Right cardiac atrium (tissue), 5 donors: ENCODE measurements at regions not wholly inside any gene's neighbourhood (a gene's known extent, or its start where the extent isn't known, plus 50 kb on each side); places are given as distances from the start of the nearest gene placed in this dataset.

Experiments
- ATAC-seq, 2 donors: fragments of 200-7000 bp; cut with Tn5 transposase; one replicate each; pipeline versions ENCODE4 v1.8.0 to v1.9.1; 2020; ENCODE audit warnings: moderate library complexity in 2 of 2, mild to moderate bottlenecking in 1 of 2
- DNase-seq, 3 donors: peaks; one replicate each; pipeline ENCODE4 v3.0.0-alpha.2; 2020
- H3K27ac ChIP-seq: one replicate; pipeline ENCODE4 v1.5.1; 2013; ENCODE audit warnings: mild to moderate bottlenecking, low read length, control low read depth, moderate library complexity
- H3K27me3 ChIP-seq: one replicate; pipeline ENCODE4 v1.6.1; 2013; ENCODE audit not compliant: control insufficient read depth, insufficient read depth
- H3K4me1 ChIP-seq: one replicate; pipeline ENCODE4 v1.6.1; 2013; ENCODE audit warnings: low read length; ENCODE audit not compliant: control insufficient read depth, insufficient read depth
- H3K4me3 ChIP-seq: one replicate; pipeline ENCODE4 v1.5.1; 2013; ENCODE audit warnings: low read length, control low read depth
- H3K9me3 ChIP-seq: one replicate; pipeline ENCODE4 v1.6.1; 2013; ENCODE audit warnings: low read length; ENCODE audit not compliant: control insufficient read depth
- WGBS: extraction: QIAGEN DNeasy Blood & Tissue Kit; methylation state at CpG from one replicate; pipeline ENCODE4 v1.1.7; 2013; 5-methylcytosine and 5-hydroxymethylcytosine counted together
- intact Hi-C, 4 donors: fragments of 100-400 bp; cut with DNase I; formaldehyde crosslinking; loops; one replicate each; pipeline versions ENCODE4 v1.11.0 to v1.14.0; 2022 to 2023
- donor health status: healthy with polysubstance abuse.
- donor health status: DM: no; HTN: yes; CAD: no.
- donor health status: DM: no; HTN: no; CAD: no.
- donor health status: DM: no; HTN: yes; CAD: no; lungs with severe emphysema.
- donor health status: DM: yes; HTN: yes; CAD: no.

DNA sequence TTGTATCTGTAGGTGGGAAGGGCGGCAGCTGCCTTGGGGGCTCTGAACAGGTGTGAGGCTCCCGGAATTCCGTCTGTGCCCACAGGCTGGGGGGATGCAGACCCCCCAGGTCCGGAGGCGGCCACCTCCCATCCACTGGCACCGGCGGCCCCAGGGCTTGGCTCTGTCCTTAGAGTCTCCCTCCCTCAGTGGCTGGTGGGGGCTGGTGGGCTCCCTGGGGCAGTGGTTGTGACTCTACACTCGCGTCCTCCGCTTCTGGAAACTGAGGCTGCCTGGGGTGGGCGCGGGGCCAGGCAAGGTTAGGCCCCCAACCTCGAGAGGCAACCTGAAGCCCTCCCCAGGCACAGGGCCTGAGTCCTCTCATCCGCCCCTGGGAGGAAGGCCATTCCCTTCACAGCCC, 1305.4 kb downstream of the BRD1 start:
- Histone ChIP-seq H3K27ac (no peak overlapping the region), H3K4me3 (no peak overlapping the region), H3K4me1 (no peaks in the 10 kb centered on the region), H3K9me3 (no peaks in the 10 kb centered on the region), H3K27me3 (no peaks in the 10 kb centered on the region)
- DNase-seq: no peak
- ATAC-seq: no peak
- WGBS: 92% methylated on average over 14 of the region's 14 CpGs
- intact Hi-C loops: no loop called here

DNA sequence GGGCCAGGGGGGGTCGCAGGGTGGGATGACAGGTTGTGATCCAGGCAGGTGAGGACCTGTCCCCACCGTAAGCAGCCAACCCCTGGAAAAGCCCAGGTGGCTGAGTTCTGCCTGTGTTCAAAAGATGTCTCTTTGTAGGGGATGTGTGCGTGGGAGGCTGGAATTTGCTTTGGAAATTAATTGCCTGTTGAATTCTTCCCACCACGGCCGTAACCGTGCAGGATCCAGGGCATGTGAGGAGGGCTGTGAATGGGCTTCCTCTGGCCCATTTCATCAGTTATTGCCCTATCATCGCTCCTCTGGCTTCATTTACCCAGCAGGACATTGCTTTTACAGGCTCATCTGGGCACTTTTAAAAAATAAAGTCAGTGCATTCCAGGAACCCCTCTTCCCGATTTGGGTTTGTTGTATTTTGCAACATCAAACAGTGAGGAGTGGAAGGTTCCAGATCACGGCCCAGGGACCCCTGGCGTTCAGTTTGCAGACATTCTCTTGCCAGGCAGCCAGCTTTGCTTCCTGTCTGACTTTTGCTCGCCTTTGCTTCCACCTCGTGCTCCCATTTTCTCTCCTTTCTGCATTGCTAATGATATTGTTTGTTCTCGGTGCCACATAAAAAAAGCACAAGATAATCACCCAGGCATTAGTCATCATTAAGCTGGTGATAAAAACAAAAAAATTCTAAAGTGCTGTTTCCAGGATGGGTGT, 1306.6 kb downstream of the BRD1 start:
- intact Hi-C loops: no loop called here
- Histone ChIP-seq H3K4me1 (no peaks in the 10 kb centered on the region), H3K9me3 (no peaks in the 10 kb centered on the region), H3K27me3 (no peaks in the 10 kb centered on the region), H3K27ac (no peak overlapping the region), H3K4me3 (no peak overlapping the region)
- WGBS: 52% methylated on average over 13 of the region's 13 CpGs
- ATAC-seq: no peak
- DNase-seq: no peak

DNA sequence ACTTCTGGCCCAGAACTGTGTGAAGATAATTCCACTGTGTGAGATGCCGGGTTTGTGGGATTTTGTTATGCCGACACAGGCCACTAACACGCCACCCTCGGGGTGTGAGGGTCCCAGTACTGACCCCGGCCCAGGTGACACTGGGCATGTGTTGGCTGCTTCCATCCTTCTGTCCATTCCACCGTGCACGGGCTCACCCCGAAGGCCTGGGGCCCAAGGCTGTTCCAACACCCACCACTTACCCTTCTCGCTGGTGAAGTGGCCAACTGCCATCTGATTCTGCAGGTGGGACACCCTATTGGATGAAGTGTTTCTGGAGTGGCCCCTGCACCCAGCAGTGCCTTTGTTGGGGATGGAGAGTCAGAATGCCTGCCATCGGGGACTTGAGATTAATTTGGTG, 1307.5 kb downstream of the BRD1 start:
- 88% methylated on average over 10 of the region's 10 CpGs for WGBS
- ATAC-seq (no peak), DNase-seq (no peak)
- Histone ChIP-seq H3K4me3 (no peak overlapping the region), H3K9me3 (no peaks in the 10 kb centered on the region), H3K27me3 (no peaks in the 10 kb centered on the region), H3K27ac (no peak overlapping the region), H3K4me1 (no peaks in the 10 kb centered on the region)
- intact Hi-C loops: no loop called here

DNA sequence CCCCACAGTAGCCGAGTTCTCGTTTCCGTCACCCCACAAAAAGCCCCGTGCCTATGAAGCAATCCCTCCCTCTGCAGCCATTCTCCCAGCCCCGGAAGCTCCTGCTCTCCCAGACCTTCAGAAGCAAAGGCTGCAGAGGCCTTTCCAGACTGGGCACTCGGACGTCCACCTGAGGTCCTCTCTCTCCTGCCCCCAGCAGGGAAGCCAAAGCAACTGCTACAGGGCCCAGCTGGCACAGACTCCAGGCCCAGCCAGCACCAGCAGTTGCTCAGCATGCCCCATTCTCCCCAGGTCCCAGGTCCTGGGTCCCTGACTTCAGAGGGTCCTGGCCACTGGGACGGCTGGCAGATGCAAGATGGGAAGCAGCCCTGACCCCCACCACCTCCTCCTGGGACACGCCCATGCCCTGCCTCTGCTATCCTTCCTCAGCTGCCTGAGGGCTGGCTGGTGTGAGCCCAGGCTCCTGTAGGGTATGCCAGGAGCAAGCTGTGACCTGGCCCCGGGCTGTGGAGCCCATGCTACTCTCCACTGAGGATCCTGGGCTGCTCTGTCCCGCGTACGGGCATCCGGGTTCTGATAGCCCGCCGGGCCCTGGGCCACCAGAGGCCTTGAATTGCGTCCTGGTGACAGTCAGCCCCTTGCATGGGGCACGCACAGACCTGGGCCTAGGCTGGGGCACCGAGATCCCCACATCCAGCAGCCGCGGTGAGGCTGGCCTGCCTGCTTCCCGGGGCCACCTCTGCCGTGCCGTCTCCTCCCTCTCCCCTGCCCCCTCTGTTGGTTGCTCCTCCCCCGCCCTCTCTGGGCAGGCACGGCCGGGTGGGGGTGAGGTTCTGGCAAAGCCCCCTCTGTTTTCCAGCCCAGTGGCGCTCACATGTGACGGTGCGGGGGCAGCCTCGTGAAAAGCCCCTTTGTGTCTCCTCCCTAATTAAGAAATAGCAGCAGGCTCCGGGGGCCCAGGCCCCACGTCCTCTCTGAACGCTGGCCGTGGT, 1310.3 kb downstream of the BRD1 start:
- Histone ChIP-seq H3K4me3 (no peak overlapping the region), H3K27me3 (no peaks in the 10 kb centered on the region), H3K4me1 (no peaks in the 10 kb centered on the region), H3K9me3 (no peaks in the 10 kb centered on the region), H3K27ac (no peak overlapping the region)
- intact Hi-C loops: no loop called here
- peak in 1 of 3 donors; percentile 52 for DNase-seq
- peak in 1 of 2 donors; percentile 22 for ATAC-seq
- WGBS: 69% methylated on average over 35 of the region's 35 CpGs

DNA sequence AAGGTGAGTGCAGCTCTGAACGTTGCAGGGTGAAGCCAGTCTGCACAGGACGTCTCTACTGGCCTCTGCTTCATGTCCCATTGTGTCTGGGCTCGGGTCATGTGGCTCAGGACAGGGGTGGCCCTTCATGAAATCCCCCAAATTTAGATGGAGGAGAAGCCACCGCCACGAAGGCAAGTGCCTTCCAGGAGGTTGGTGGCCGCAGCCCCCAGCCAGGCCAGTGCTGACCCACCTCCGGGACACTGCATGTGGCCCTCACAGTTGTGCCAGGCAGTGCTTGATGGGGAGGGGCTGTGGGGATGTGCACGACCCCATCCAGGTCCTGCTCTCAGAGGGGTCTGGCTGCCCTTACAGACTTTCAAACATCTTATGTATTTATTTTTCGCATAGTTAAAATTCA, 1311.1 kb downstream of the BRD1 start:
- Histone ChIP-seq H3K27me3 (no peaks in the 10 kb centered on the region), H3K4me1 (no peaks in the 10 kb centered on the region), H3K9me3 (no peaks in the 10 kb centered on the region), H3K27ac (no peak overlapping the region), H3K4me3 (no peak overlapping the region)
- peak in 1 of 3 donors; percentile 26 for DNase-seq
- WGBS: 83% methylated on average over 9 of the region's 9 CpGs
- intact Hi-C loops: no loop called here
- no peak for ATAC-seq

DNA sequence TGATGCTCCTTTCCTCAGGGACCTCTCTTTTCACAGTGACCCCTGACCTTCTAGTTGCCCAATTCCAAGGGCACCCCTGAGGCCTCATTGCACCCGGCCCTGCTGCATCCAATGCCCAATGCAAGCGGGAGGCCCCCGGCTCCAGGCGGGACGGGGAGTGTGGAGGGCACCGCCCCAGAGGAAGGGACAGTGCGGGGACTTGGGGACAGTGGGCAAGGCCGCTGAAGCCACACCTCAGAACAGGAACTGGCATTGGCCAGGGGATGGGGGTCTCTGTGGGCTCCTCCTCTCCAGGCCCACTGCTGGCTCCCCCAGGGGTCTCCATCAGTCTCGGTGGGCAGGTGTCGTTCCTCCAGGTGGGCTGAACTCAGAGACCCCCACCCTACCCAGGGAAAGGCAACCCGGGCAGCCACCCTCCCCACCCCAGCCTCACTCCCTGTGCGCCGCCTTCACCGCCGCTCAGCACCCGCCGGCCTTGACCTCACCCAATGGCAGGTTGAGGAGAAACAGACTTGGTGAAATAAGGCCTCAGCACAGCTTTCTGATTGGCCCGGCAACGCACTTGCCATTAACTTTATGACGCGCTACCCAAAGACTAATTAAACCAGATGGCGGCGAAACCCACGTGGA, 1312.0 kb downstream of the BRD1 start:
- H3K27me3 ChIP-seq: no peaks in the 10 kb centered on the region
- H3K4me3 ChIP-seq: no peak overlapping the region
- DNase-seq: peak in 1 of 3 donors; percentile 27
- intact Hi-C loops: no loop called here
- 86% methylated on average over 24 of the region's 24 CpGs for WGBS
- H3K4me1 ChIP-seq: no peaks in the 10 kb centered on the region
- no peaks in the 10 kb centered on the region for H3K9me3 ChIP-seq
- no peak overlapping the region for H3K27ac ChIP-seq
- no peak for ATAC-seq

DNA sequence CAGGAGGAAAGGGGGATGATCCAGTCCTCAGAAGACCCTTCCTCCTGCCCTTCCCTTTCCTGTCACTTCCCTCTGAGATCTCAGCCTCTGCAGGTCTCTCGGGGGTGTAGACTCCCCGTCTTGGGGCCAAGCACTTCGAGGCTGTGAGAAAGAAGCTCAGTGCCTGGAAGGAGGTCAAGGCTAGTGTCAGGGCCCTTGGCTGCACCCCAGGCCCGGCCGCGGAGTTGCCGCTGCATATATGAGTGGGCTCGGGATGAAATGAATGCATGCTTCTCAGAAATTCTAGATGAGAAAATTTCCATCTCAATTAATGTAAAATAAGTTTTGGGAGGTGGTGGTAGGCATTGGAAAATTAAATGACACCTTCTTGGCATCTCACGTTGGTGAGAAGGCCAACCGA, 1313.7 kb downstream of the BRD1 start:
- DNase-seq (peak in 1 of 3 donors; percentile 32), ATAC-seq (no peak)
- no peaks in the 10 kb centered on the region for H3K9me3 ChIP-seq
- H3K4me3 ChIP-seq: no peak overlapping the region
- 72% methylated on average over 10 of the region's 10 CpGs for WGBS
- no peaks in the 10 kb centered on the region for H3K27me3 ChIP-seq
- H3K27ac ChIP-seq: no peak overlapping the region
- intact Hi-C loops: no loop called here
- no peaks in the 10 kb centered on the region for H3K4me1 ChIP-seq

DNA sequence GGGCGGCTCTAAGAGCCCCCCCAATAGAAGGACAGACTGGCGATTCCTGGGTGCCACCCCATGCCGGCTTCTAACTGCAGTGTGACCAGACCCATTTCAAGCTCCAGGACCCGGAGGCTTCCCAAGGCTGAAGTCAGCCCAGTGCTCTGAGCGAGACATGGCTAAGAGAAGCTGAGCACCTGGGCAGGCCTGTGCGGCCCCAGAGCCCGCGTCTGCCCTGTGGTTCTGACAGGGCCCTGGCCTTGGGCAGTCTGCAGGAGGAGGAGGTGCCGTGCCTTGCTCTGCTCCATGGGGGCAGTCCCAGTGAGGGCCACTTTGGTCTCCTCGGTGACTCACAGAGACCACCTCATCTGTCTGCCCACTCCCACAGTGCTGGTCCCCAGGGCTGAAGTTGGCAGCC, 1314.2 kb downstream of the BRD1 start:
- ATAC-seq (no peak), DNase-seq (no peak)
- no peaks in the 10 kb centered on the region for H3K9me3 ChIP-seq
- H3K4me1 ChIP-seq: no peaks in the 10 kb centered on the region
- intact Hi-C loops: no loop called here
- WGBS: 87% methylated on average over 10 of the region's 10 CpGs
- H3K27ac ChIP-seq: no peak overlapping the region
- H3K27me3 ChIP-seq: no peaks in the 10 kb centered on the region
- H3K4me3 ChIP-seq: no peak overlapping the region

DNA sequence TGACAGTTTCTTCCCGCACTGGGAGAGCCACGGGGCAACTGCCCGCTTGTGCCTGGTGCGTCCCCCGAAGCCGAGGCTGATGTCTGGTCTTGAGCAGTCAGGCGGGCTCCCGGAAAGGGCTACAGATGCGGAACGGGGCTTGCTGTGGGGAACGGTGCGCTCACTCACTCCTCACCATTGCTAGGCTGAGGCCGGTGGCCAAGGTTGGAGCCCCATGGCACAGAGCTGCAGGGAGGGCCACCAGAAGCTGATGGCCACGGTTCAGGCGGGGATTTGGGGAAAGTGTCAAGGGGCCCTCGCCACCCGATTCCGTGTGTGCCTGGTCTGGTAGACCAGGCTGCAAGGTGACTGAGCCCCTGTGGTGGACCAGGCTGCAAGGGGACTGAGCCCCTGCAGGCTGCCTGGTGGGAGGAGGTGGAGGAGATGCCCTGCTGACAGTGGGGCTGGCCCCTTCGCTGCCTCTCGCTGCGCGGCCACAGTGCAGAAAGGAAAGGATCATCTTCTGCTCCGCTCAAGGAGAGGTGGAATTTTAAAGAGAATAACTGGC, 1315.8 kb downstream of the BRD1 start:
- H3K9me3 ChIP-seq: no peaks in the 10 kb centered on the region
- WGBS: 89% methylated on average over 23 of the region's 23 CpGs
- no peaks in the 10 kb centered on the region for H3K27me3 ChIP-seq
- ATAC-seq (no peak), DNase-seq (peak in 1 of 3 donors; percentile 42)
- H3K4me3 ChIP-seq: no peak overlapping the region
- no peak overlapping the region for H3K27ac ChIP-seq
- intact Hi-C loops: no loop called here
- no peaks in the 10 kb centered on the region for H3K4me1 ChIP-seq

DNA sequence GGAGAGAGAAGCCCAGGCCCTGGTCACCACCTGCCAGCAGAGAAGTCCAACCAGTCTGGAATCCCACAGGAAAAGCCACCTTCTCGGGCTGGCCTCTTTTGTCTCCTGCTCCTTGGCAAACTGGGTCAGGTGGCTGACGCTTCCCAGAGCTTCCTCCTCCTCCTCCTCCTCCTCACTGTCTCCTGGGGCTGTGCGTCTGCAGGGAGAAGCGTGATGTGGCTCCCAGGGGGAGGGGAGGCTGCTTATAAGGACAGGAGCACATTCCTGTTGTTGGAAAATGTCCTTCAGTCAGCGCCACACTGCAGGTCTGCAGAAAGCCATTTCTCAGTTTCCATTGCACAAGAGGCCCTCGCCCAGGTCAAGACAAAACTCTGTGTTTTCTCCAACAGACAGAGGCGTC, 1316.5 kb downstream of the BRD1 start:
- Histone ChIP-seq H3K4me3 (no peak overlapping the region), H3K9me3 (no peaks in the 10 kb centered on the region), H3K27me3 (no peaks in the 10 kb centered on the region), H3K4me1 (no peaks in the 10 kb centered on the region), H3K27ac (no peak overlapping the region)
- WGBS: 57% methylated on average over 7 of the region's 7 CpGs
- ATAC-seq: no peak
- intact Hi-C loops: no loop called here
- peak in 1 of 3 donors; percentile 6 for DNase-seq

DNA sequence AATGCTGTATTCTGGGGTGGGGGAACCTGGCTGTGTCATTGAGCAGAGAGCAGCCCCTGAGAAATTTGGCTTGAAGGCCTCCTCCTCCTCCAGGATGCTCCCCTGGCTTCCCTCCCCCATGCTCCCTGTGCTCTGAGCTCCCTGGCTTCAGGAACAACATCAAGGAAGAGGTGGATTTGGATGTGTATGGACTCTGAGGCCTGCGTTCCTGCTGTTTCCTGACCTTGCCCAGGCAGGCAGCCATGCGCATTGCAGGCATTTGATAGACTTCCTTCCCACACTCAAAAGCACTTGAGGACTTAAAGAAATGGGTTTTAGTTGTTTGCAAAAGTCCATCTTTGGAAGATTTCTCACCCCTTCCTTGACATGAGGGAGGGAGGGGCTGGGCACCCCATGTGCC, 1317.1 kb downstream of the BRD1 start:
- intact Hi-C loops: no loop called here
- no peak for ATAC-seq
- Histone ChIP-seq H3K27me3 (no peaks in the 10 kb centered on the region), H3K27ac (no peak overlapping the region), H3K4me3 (no peak overlapping the region), H3K9me3 (no peaks in the 10 kb centered on the region), H3K4me1 (no peaks in the 10 kb centered on the region)
- WGBS: 61% methylated on average over 2 of the region's 2 CpGs
- no peak for DNase-seq
